Pons (tissue), 1 donor: ENCODE measurements at regions not wholly inside any gene's neighbourhood (a gene's known extent, or its start where the extent isn't known, plus 50 kb on each side); places are given as distances from the start of the nearest gene placed in this dataset.
"Not testable (repeated sequence)": the region's sequence is repeated elsewhere in the genome, so short reads cannot be mapped to it uniquely, and the experiment has no call there.

Experiments
- DNase-seq: peaks from one replicate; pipeline ENCODE4 v3.0.0-alpha.2; 2016; ENCODE audit warnings: low spot score

- no peak for DNase-seq
Measured at GRCh38 chr9:111148052-111149017, 110.1 kb upstream of the LPAR1 start.

- DNase-seq = no peak
Measured at GRCh38 chr9:111147041-111147440, 108.8 kb upstream of the LPAR1 start.

GRCh38 chr9:111144741-111145140 is 106.5 kb upstream of the LPAR1 start:
- no peak for DNase-seq

GRCh38 chr9:111136180-111136579 is 97.9 kb upstream of the LPAR1 start:
- DNase-seq = no peak

DNA sequence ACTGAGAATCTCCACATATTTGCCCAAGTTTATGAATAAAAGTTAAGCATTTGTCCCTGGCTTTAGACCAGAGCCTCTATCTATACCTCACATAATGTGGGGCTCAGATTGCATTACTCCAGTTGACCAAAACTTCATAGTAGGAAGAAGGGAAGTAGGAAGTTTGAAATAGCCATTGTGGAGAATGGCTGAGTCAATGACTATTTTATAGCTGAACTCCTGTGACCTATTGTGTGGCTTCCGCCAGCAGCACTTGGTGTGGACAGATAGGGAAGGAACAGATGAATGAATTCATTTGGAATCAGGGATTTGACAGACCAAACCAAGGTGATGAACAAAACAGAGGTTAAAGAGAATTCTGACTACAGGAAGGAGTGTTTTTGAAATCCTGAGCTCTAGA is 92.9 kb upstream of the LPAR1 start:
- no peak for DNase-seq

DNA sequence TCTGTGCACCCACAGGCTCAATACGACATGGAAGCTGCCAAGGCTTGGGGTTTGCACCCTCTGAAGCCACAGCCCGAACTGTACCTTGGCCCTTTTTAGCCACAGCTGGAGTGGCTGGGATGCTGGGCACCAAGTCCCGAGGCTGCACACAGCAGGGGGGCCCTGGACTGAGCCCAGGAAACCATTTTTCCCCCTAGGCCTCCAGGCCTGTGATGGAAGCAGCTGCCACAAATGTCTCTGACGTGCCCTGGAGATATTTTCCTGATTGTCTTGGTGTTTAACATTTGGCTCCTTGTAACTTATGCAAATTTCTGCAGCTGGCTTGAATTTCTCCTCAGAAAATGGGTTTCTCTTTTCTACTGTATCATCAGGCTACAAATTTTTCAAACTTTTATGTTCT is 82.3 kb upstream of the LPAR1 start:
- no peak for DNase-seq

- no peak for DNase-seq
Measured at GRCh38 chr9:111118256-111118948, 80.1 kb upstream of the LPAR1 start.

GRCh38 chr9:111114486-111114885 is 76.2 kb upstream of the LPAR1 start:
- DNase-seq = no peak

DNA sequence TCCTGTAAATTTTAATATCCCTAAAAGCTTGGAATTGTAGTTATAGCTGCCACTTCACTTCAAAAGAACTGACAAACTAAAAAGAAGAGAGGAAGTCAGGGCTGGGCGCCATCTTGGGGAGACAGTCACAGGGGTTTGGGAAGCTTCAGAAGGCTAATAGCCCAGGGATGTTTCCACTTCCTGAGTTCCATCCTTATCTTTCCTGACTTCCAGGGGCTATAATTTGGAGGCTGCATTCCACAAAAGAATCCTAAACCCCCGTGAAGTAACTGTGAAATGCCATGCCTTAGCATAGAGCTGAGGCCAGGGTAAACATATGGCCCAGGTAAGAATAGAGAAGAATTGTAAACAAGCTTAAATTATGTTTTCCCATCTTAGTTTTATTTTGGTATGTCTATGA is 75.4 kb upstream of the LPAR1 start:
- no peak for DNase-seq

- DNase-seq = no peak
Measured at GRCh38 chr9:111110805-111111204, 72.5 kb upstream of the LPAR1 start.

DNA sequence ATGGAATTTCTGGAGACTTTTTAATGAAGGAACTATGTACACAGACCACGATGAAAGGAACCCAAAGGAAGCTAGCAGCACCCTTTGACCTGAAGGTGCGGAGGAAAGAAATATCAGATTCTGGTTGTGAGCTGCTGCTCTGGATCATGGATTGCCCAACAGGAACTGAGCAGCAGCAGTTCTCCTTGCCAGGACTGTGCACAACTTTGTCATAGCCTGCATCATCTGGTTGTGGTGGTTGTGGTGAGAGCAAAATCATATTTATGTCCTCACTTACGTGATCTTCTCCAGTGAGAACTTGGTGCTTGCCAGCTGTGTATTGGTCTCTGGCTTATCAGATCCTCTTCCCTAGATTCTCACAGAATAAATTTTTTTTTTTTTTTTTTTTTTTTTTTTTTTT is 70.7 kb upstream of the LPAR1 start:
- no peak for DNase-seq

- DNase-seq = no peak
Measured at GRCh38 chr9:111107141-111107540, 68.9 kb upstream of the LPAR1 start.

- no peak for DNase-seq
Measured at GRCh38 chr9:111106202-111106601, 67.9 kb upstream of the LPAR1 start.

DNA sequence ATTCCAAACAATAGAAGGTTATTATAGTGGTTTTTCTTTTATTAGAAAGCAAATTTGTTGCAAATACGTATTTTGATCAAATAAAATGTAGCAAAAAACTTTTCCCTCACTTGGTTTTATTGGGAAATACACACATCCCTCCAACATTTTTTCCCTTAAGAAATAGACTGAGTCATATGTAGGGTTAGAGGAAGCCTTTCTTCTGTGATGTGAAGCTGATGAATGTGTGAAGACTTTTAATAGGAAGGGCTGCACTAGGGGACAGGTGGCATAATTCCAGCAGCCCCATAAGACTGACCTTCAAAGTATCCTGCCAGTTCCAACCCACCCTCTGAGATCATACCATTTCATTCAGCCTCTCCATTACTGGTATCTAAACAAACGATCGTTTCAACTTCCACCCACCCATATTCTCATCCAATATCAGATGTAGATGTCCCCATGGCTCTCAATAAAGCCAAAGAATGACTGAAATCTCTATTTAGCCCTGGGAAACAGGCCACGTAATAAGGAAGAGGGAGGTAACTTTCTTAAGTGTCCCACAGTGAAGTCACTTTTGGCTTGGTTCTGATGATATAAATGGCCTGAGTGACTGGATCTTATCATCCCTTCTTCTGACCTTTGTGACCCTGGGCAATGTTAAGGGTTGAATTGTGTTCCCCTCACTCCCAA is 64.7 kb upstream of the LPAR1 start:
- no peak for DNase-seq

GRCh38 chr9:111099199-111100008 is 61.1 kb upstream of the LPAR1 start:
- no peak for DNase-seq

DNA sequence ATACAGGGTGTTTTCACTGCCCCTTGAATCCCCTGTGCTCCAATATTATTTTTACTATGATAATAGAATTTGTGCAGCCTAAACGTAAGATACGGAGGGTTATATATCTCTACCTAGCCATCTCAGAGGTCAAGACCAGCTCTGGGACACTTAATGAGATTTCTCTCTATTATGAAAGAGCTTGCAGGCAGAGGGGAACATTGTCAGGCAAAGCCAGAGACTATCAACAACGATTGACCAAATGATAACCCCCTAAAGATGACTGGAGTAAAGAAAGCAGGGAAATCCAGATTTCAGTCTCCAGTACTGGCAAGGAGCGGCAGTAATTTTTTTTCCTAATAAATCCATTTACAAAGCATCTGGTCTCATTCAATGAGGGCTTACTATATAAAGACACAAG is 59.8 kb upstream of the LPAR1 start:
- DNase-seq = no peak

- no peak for DNase-seq
Measured at GRCh38 chr9:111096051-111096450, 57.8 kb upstream of the LPAR1 start.

DNA sequence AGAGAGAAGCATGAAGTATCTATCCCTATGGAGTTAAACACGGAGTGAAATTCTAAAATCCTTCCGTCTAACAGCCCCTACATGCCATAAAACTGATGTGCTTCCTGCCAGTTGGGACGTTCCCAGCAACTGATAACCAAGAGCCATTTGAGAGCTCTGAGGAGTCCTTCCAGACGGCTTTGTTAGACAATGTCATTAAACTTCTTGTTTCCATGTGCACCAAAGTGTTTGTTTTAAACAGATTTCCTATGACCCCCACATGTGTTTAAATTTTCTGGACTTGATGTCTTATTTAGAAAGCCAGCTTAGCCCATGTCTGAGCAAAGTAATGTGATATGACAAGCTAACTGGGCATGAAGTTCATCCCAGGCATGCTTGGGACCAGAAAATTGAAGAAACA is 57.2 kb upstream of the LPAR1 start:
- no peak for DNase-seq

DNA sequence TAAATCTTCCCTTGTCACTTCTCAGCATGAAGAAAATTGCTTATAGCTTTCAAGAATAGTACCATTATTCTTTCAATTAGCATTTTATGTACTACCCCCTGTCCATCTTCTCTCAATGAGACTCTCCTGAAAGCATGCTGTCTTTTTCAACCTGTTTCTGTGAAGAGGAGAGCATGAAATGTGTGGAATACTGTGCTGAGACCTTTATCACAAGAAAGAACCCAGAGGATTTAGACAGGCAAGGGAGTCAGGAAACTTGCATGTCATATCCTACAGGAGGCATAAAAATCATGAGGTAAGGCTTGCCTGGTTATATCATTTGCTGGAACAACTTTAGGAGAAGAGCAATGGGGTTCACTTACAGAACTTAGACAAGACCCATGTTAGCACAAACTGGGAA is 56.7 kb upstream of the LPAR1 start:
- no peak for DNase-seq

DNA sequence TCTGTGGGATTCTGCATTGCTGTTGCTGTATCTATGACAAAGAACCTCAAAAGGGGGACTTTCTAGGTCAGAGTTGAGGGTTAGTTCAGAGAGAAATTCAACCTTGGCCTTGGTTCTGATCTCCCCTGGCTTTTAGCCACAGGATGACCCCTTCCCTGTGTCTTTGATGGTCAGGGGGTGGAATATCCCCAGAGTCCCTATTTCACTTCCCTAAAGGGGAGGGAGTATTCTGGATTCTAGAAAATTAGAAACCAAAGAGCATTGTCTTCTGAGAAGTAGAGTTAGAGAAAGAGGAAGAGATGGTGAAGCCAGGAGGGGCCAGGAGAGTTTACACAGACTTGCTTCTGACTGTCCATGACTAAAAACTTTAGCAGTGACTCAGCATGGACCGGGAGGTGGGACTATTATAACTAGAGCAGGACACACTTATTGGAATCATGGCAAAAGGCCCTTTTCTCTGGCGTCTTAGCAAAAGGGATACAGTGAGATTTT is 56.2 kb upstream of the LPAR1 start:
- peak; percentile 49 for DNase-seq

DNA sequence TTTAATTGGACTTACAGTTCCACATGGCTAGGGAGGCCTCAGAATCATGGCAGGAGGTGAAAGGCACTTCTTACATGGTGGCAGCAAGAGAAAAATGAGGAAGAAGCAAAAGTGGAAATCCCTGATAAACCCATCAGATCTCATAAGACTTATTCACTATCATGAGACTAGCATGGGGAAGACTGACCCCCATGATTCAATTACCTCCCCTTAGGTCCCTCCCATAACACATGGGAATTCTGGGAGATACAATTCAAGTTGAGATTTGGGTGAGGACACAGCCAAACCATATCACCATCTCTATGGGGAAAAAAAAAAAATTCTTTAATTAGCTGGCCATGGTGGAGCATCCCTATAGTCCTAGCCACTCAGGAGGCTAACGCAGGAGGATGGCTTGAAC is 53.9 kb upstream of the LPAR1 start:
- DNase-seq = not testable (repeated sequence)
